Activated CD4-positive, alpha-beta T cell treated with anti-CD3 and anti-CD28 coated beads, Interleukin-2, Interleukin-6, amounts not matched to agents 100 ng/mL and 50 ng/mL, durations not matched to agents 16 hours and 8 hours (primary cell): ENCODE measurements at regions not wholly inside any gene's neighbourhood (a gene's known extent, or its start where the extent isn't known, plus 50 kb on each side); places are given as distances from the start of the nearest gene placed in this dataset.
"Not testable (repeated sequence)": the region's sequence is repeated elsewhere in the genome, so short reads cannot be mapped to it uniquely, and the experiment has no call there.

ENCODE experiments used
- DNase-seq: peaks from one replicate; pipeline ENCODE4 v3.0.0-alpha.2; 2020

- DNase-seq: no peak
These were observed 231.7 kb upstream of the AFF2 start for GRCh38 chrX:148268673-148269072.

DNA sequence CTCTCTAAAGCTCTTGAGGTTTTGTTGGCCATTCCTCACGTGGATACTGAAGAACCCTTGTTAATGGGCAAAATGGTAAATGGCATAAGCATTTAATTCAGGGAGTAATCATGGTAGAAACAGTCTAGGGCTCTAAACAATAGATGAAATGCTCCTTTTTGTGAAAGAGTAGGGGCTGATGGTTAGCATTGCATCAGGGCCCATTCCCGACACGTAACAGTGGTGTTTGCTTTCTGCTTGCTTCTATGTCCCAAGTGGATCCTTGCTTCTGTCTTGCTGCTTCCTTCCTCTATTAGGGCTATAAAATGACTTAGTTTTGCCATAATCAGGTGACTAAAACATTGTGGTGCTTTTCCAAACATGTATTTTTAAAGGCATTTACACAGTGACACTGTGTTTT, 230.9 kb upstream of the AFF2 start:
- no peak for DNase-seq

GRCh38 chrX:148270499-148270898, 229.9 kb upstream of the AFF2 start:
- peak; percentile 14 for DNase-seq

GRCh38 chrX:148271263-148271662, 229.2 kb upstream of the AFF2 start:
- no peak for DNase-seq

DNA sequence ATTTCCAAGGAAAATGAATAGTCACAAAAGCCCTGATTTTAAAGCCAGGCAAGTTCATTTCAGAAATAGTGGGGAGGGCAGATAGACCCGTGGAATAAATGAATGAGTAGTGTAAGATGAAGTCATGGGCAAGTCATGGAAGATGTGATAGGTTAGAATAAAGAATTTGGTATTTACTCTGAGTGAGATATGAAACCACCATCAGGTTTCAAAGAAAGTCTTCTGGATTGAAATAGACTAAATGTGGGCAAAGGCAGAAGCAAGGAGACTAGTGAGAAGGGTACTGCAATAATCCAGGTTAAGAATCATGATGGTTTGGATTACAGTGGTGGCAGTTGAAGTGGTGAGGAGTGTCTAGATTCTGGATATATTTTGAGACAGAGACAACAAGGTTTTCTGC, 218.5 kb upstream of the AFF2 start:
- DNase-seq: no peak

GRCh38 chrX:148282504-148282903, 217.9 kb upstream of the AFF2 start:
- peak; percentile 17 for DNase-seq

- DNase-seq: no peak
These were observed 216.4 kb upstream of the AFF2 start for GRCh38 chrX:148284056-148284455.

DNA sequence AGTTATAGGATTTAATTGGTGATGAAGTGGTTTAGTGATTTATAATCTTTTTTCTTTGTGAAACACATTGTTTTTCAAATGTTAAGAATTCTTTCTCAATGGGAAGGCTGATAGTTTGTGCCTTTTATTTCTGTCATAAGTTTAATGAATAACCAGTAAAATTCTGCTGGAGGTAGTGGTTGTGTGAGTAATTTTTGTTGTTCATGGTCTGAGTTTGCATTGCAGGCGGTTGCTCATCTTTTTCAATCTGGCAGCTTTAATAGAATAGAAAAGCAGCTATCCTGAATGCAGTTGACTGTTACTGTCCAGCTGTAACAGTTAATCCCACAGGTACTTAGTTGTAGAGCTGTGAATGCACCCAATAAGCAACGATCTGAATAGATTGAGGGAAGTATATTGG, 215.6 kb upstream of the AFF2 start:
- no peak for DNase-seq

DNA sequence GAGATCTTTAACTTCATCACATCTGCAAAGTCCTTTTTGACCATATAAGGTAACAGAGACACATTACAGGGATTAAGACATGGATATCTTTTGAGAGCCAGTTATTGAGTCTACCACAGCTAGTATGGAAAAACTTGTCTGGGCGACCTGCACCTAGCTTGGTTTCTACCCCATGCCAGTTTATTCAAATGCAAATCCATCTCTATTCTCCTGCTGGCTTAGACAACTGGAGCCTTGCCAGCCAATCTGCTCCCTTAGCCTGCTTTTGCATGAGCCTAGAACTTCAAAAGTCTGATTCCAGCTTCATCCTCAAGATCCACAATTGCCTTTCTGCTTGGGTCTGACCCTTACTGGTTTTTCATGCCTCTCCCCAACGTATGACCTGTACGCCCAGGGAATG, 212.0 kb upstream of the AFF2 start:
- no peak for DNase-seq

- DNase-seq: no peak
These were observed 210.4 kb upstream of the AFF2 start for GRCh38 chrX:148290041-148290440.

GRCh38 chrX:148290931-148291330, 209.5 kb upstream of the AFF2 start:
- DNase-seq: no peak

GRCh38 chrX:148298737-148299136, 201.7 kb upstream of the AFF2 start:
- DNase-seq: peak; percentile 43

- DNase-seq: not testable (repeated sequence)
These were observed 195.2 kb upstream of the AFF2 start for GRCh38 chrX:148305214-148305613.

- DNase-seq: no peak
These were observed 191.0 kb upstream of the AFF2 start for GRCh38 chrX:148309413-148309812.

DNA sequence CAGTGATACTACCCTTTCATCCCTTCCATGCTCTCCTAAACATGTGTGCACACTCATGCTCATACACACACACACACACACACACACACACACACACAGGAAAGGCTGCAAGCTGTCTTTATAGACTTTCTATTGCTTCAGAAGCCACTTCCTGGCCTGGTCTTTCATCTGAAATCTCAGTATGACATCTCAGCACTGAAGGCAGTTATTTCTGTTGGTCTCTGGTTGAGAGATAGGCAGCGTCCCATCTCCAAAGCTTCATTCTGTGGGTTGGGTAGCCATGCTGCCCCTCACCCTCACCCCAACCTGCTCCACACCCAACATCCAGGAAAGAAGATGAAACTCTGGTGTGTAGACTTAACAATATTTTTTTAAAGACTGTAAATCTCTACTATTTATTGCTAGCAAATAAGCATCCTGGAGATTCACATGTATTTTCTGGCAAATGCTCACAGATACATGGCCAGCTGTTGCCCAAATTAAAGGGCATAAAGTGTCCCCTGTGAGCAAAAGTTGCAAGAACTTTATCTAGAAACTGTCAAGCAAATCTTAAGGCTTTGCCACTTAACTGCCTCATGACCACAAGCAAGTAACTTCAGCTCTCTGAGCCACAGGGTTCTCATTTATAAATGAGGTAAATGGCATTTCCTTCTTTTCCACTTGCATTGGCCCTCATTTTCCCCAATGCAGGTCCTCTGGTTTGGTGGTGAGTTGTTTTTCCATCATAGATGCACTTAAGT, 189.8 kb upstream of the AFF2 start:
- DNase-seq: peak; percentile 87

- DNase-seq: no peak
These were observed 188.9 kb upstream of the AFF2 start for GRCh38 chrX:148311544-148311943.

GRCh38 chrX:148314876-148315275, 185.5 kb upstream of the AFF2 start:
- DNase-seq: no peak

DNA sequence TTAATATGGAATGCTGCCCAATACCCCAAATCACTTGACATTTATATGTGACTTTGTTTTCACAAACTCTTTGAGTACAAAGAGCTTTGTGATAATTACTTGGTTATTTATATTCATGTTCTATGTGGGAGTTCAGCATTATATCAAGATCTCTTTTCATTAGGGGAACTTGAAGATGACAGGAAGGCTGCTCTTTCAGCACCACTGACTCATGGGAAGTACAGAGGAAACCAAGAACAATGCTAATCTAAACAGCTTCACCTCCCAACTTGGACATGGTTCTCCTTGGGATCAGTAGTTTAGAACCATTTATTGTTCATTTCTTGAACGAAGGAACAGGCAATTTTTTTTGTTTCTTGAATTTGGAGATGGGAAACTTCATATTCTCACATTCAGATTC, 184.0 kb upstream of the AFF2 start:
- no peak for DNase-seq

DNA sequence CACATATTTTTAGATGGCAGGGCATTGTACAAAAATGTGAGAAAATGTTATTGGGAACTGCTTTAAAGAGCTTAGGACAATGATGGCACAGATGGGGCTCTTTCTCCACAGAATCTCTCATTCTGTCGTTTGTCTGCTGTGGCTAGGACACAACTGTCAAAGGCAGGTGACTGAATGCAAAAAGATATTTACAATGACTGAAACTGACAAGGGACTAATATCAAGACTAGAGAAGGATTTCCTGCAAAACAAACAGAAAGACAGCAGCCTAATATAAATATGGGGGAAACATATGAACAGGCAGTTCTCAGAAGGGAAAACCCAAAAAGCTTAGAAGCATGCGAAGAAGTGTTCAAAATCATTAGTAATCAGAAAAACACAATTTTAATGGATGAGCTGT, 177.5 kb upstream of the AFF2 start:
- peak; percentile 26 for DNase-seq

DNA sequence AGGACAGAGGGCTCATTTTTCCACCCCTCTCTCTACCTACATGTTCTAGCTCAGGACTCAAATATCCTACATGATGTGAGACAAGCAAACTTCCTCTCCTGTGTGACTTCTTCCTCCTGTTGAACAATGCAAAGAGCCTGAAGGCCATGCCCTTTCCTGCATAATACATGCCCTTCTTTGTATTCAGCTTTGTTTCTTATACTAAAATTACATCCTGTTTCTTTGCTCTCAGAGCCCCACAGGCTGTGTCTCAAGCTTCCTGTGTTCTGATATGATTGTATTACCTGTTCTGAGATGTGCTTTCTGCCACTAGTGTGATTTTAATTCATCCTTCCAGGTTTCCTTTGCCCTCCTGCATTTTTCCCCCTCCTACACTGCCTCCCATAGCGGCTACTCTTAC, 166.4 kb upstream of the AFF2 start:
- DNase-seq: peak; percentile 17

GRCh38 chrX:148337873-148338272, 162.5 kb upstream of the AFF2 start:
- DNase-seq: no peak

GRCh38 chrX:148354916-148355315, 145.5 kb upstream of the AFF2 start:
- DNase-seq: no peak

DNA sequence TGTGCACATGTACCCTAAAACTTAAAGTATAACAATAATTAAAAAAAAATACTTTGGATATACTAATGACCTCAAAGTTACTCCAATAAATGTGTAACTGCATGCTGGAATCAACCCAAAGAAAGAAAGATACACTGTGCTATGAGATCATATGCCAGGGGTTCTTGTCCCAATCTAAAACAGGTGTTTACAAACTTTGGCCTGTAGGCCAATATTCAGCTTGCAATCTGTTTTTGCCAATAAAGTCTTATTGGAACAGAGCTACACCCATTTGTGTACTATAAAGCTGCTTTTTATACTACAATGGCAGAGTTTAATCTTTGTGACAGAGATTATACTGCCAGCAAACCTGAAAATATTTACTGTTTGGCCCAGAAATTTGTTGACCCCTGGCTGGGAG, 138.8 kb upstream of the AFF2 start:
- no peak for DNase-seq

GRCh38 chrX:148363471-148364235, 136.8 kb upstream of the AFF2 start:
- DNase-seq: no peak

DNA sequence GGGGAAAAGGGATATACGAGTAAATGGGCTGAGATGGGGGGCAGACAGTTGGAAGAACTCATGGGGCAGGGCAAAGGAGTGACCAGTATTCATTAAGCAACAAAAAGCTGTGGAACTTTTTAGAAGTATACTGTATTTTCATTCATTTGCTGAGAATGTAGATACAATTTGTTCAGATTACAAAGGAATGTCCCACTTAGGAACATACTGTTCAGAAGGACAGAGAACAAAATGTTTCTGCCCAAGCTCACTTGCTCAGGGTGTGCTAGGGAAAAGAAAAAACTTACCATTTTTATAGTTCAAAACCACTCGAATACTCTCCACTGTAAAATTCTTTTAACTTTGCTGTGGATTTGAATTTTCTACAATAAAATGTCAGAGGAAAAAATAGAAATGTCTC, 135.2 kb upstream of the AFF2 start:
- no peak for DNase-seq
